Activated naive CD4-positive, alpha-beta T cell treated with anti-CD3 and anti-CD28 coated beads, Interleukin-2, amount 10 ng/mL, durations not matched to agents 7 days and 5 days (primary cell): ENCODE measurements at regions not wholly inside any gene's neighbourhood (a gene's known extent, or its start where the extent isn't known, plus 50 kb on each side); places are given as distances from the start of the nearest gene placed in this dataset.
"Not testable (repeated sequence)": the region's sequence is repeated elsewhere in the genome, so short reads cannot be mapped to it uniquely, and the experiment has no call there.

Experiments
- CTCF ChIA-PET: fragments of 350-600 bp; sonication (Branson Sonifier 250); formaldehyde crosslinking; loops from one replicate; lab custom pipeline; 2021; ENCODE audit warnings: antibody characterized with exemption; lab: Charles Lee
- DNase-seq: peaks from one replicate; pipeline ENCODE4 v3.0.0-alpha.2; 2020
- H3K27ac Mint-ChIP-seq: one replicate; pipeline ENCODE4 v1.8.0; 2021; ENCODE audit warnings: mild to moderate bottlenecking, moderate library complexity, mixed read lengths
- H3K27me3 Mint-ChIP-seq: one replicate; pipeline ENCODE4 v1.8.0; 2021; ENCODE audit warnings: mild to moderate bottlenecking, mixed read lengths
- H3K36me3 Mint-ChIP-seq: one replicate; pipeline ENCODE4 v1.8.0; 2021; ENCODE audit warnings: mixed read lengths
- H3K4me1 Mint-ChIP-seq: one replicate; pipeline ENCODE4 v1.8.0; 2021; ENCODE audit warnings: mixed read lengths
- H3K4me3 Mint-ChIP-seq: one replicate; pipeline ENCODE4 v1.8.0; 2021; ENCODE audit warnings: mild to moderate bottlenecking, moderate library complexity, mixed read lengths
- H3K9me3 Mint-ChIP-seq: one replicate; pipeline ENCODE4 v1.8.0; 2021; ENCODE audit warnings: mixed read lengths

GRCh38 chr7:130860832-130861231 is 126.8 kb upstream of the KLF14 start:
- CTCF ChIA-PET, H3K27ac Mint-ChIP-seq, DNase-seq, H3K27me3 Mint-ChIP-seq, H3K4me1 Mint-ChIP-seq, H3K4me3 Mint-ChIP-seq: not testable (repeated sequence)
- peaks cover 49% of the 10 kb centered on the region for H3K9me3 Mint-ChIP-seq
- H3K36me3 Mint-ChIP-seq, result peaks cover 92% of the 10 kb centered on the region

GRCh38 chr7:130865408-130866236 is 131.6 kb upstream of the KLF14 start:
- CTCF ChIA-PET, result no interaction called here
- H3K27me3 Mint-ChIP-seq, result no peaks in the 10 kb centered on the region
- H3K4me1 Mint-ChIP-seq, result no peaks in the 10 kb centered on the region
- H3K4me3 Mint-ChIP-seq, result no peak overlapping the region
- peak; percentile 39 for DNase-seq
- H3K27ac Mint-ChIP-seq, result peak overlapping the region; percentile 58
- peaks cover 84% of the 10 kb centered on the region for H3K36me3 Mint-ChIP-seq
- peaks cover 13% of the 10 kb centered on the region for H3K9me3 Mint-ChIP-seq

GRCh38 chr7:130867039-130867438 is 133.0 kb upstream of the KLF14 start:
- Mint-ChIP-seq H3K4me3 (no peak overlapping the region), H3K36me3 (peaks cover 75% of the 10 kb centered on the region), H3K27me3 (no peaks in the 10 kb centered on the region), H3K9me3 (peaks cover 4% of the 10 kb centered on the region), H3K4me1 (no peaks in the 10 kb centered on the region), H3K27ac (peak overlapping the region; percentile 28)
- no peak for DNase-seq
- CTCF ChIA-PET, result interaction anchor here (0.8 to 1.0 kb wide), 2 partner anchors 8 to 10 kb away, joined by 3 to 4 read pairs; no protein-coding TSS in a partner anchor

- H3K4me1 Mint-ChIP-seq, result no peaks in the 10 kb centered on the region
- H3K27me3 Mint-ChIP-seq, result no peaks in the 10 kb centered on the region
- no peak for DNase-seq
- H3K9me3 Mint-ChIP-seq, result peaks cover 1% of the 10 kb centered on the region
- H3K36me3 Mint-ChIP-seq, result peaks cover 75% of the 10 kb centered on the region
- CTCF ChIA-PET, result interaction anchor here (0.8 to 1.0 kb wide), 4 partner anchors 8 to 174 kb away, joined by 3 to 4 read pairs (median 4); no protein-coding TSS in a partner anchor
- H3K4me3 Mint-ChIP-seq, result no peak overlapping the region
- H3K27ac Mint-ChIP-seq, result no peak overlapping the region
Observed at GRCh38 chr7:130867581-130868136, 133.7 kb upstream of the KLF14 start.

GRCh38 chr7:130868139-130868538 is 134.1 kb upstream of the KLF14 start:
- CTCF ChIA-PET, result interaction anchor here (0.8 to 1.0 kb wide), 2 partner anchors 20 to 174 kb away, joined by 3 to 4 read pairs; no protein-coding TSS in a partner anchor
- Mint-ChIP-seq H3K27me3 (no peaks in the 10 kb centered on the region), H3K4me1 (no peaks in the 10 kb centered on the region), H3K27ac (no peak overlapping the region), H3K36me3 (peaks cover 70% of the 10 kb centered on the region), H3K4me3 (no peak overlapping the region), H3K9me3 (no peaks in the 10 kb centered on the region)
- no peak for DNase-seq

GRCh38 chr7:130869918-130870317 is 135.9 kb upstream of the KLF14 start:
- no peak overlapping the region for H3K4me3 Mint-ChIP-seq
- CTCF ChIA-PET, result no interaction called here
- no peaks in the 10 kb centered on the region for H3K27me3 Mint-ChIP-seq
- no peaks in the 10 kb centered on the region for H3K4me1 Mint-ChIP-seq
- no peak overlapping the region for H3K27ac Mint-ChIP-seq
- DNase-seq, result no peak
- H3K36me3 Mint-ChIP-seq, result peaks cover 69% of the 10 kb centered on the region
- H3K9me3 Mint-ChIP-seq, result no peaks in the 10 kb centered on the region

GRCh38 chr7:130872341-130872740 is 138.3 kb upstream of the KLF14 start:
- DNase-seq, result no peak
- peaks cover 61% of the 10 kb centered on the region for H3K36me3 Mint-ChIP-seq
- no peaks in the 10 kb centered on the region for H3K27me3 Mint-ChIP-seq

GRCh38 chr7:130872756-130873448 is 138.9 kb upstream of the KLF14 start:
- Mint-ChIP-seq H3K4me1 (peaks cover 20% of the 10 kb centered on the region), H3K9me3 (no peaks in the 10 kb centered on the region), H3K4me3 (no peak overlapping the region), H3K27me3 (no peaks in the 10 kb centered on the region), H3K27ac (peak overlapping the region; percentile 70), H3K36me3 (peaks cover 61% of the 10 kb centered on the region)
- no peak for DNase-seq
- CTCF ChIA-PET, result interaction anchor here (1.0 to 1.5 kb wide), 3 partner anchors 14 to 24 kb away, joined by 3 read pairs; no protein-coding TSS in a partner anchor

More at GRCh38 chr7:130872341-130872740, 138.3 kb upstream of the KLF14 start:
- Mint-ChIP-seq H3K27ac (no peak overlapping the region), H3K4me3 (no peak overlapping the region), H3K9me3 (no peaks in the 10 kb centered on the region), H3K4me1 (peaks cover 16% of the 10 kb centered on the region)
- CTCF ChIA-PET, result interaction anchor here (1.1 to 1.5 kb wide), 3 partner anchors 14 to 25 kb away, joined by 3 to 4 read pairs (median 3); no protein-coding TSS in a partner anchor

GRCh38 chr7:130874071-130874915 is 140.3 kb upstream of the KLF14 start:
- Mint-ChIP-seq H3K36me3 (peaks cover 58% of the 10 kb centered on the region), H3K4me1 (peaks cover 27% of the 10 kb centered on the region), H3K27ac (peak overlapping the region; percentile 61), H3K27me3 (no peaks in the 10 kb centered on the region), H3K4me3 (no peak overlapping the region), H3K9me3 (no peaks in the 10 kb centered on the region)
- DNase-seq, result no peak
- CTCF ChIA-PET, result interaction anchor here (1.0 to 2.4 kb wide), 11 partner anchors 7 to 195 kb away, joined by 3 to 17 read pairs (median 3); no protein-coding TSS in a partner anchor

- no peaks in the 10 kb centered on the region for H3K9me3 Mint-ChIP-seq
- H3K27me3 Mint-ChIP-seq, result no peaks in the 10 kb centered on the region
- H3K27ac Mint-ChIP-seq, result peak overlapping the region; percentile 22
- CTCF ChIA-PET, result interaction anchor here (0.8 to 2.4 kb wide), 13 partner anchors 8 to 194 kb away, joined by 3 to 17 read pairs (median 3); no protein-coding TSS in a partner anchor
- H3K4me1 Mint-ChIP-seq, result peaks cover 27% of the 10 kb centered on the region
- H3K4me3 Mint-ChIP-seq, result no peak overlapping the region
- H3K36me3 Mint-ChIP-seq, result peaks cover 57% of the 10 kb centered on the region
- DNase-seq, result peak; percentile 65
Observed at GRCh38 chr7:130875265-130875741, 141.3 kb upstream of the KLF14 start.

- peaks cover 30% of the 10 kb centered on the region for H3K4me1 Mint-ChIP-seq
- no peak overlapping the region for H3K4me3 Mint-ChIP-seq
- no peaks in the 10 kb centered on the region for H3K27me3 Mint-ChIP-seq
- H3K9me3 Mint-ChIP-seq, result no peaks in the 10 kb centered on the region
- peak overlapping the region; percentile 64 for H3K27ac Mint-ChIP-seq
- CTCF ChIA-PET, result interaction anchor here (0.8 to 2.4 kb wide), 10 partner anchors 9 to 193 kb away, joined by 3 to 17 read pairs (median 4); no protein-coding TSS in a partner anchor
- peaks cover 57% of the 10 kb centered on the region for H3K36me3 Mint-ChIP-seq
- DNase-seq, result no peak
Observed at GRCh38 chr7:130875901-130876300, 141.9 kb upstream of the KLF14 start.

- Mint-ChIP-seq H3K36me3 (peaks cover 67% of the 10 kb centered on the region), H3K27ac (no peak overlapping the region), H3K4me3 (no peak overlapping the region), H3K9me3 (no peaks in the 10 kb centered on the region), H3K27me3 (no peaks in the 10 kb centered on the region), H3K4me1 (peaks cover 32% of the 10 kb centered on the region)
- DNase-seq, result no peak
- CTCF ChIA-PET, result interaction anchor here (0.6 to 1.8 kb wide), 4 partner anchors 10 to 209 kb away, joined by 3 to 5 read pairs (median 4); no protein-coding TSS in a partner anchor
Observed at GRCh38 chr7:130877236-130877990, 143.4 kb upstream of the KLF14 start.
